IMR-90 (cell line): ENCODE measurements at regions not wholly inside any gene's neighbourhood (a gene's known extent, or its start where the extent isn't known, plus 50 kb on each side); places are given as distances from the start of the nearest gene placed in this dataset.

Experiments
- ATAC-seq: fragments of 200-7000 bp; cut with Tn5 transposase; 2 replicates; pipeline ENCODE4 v1.9.1; 2020; ENCODE audit warnings: low read depth, mild to moderate bottlenecking, moderate library complexity
- BruUV-seq: library from RNA; stranded (reverse); fragments of 400-500 nt; replicated peaks from 2 replicates; lab custom pipeline; 2021; lab: Mats Ljungman, UMichigan
- CTCF ChIA-PET: fragments of 300-600 bp; formaldehyde crosslinking; extraction: SDS; loops from one replicate; lab custom pipeline; 2021; ENCODE audit warnings: antibody characterized with exemption; lab: Yijun Ruan, JAX
- POLR2A ChIA-PET: fragments of 300-600 bp; sonication (Branson Sonifier 250); formaldehyde crosslinking; loops from one replicate; lab custom pipeline; 2022; ENCODE audit warnings: antibody characterized with exemption; ENCODE audit not compliant: unreplicated experiment; lab: Charles Lee
- DNase-seq: peaks from one replicate; pipeline ENCODE4 v3.0.0; 2013
- H2AFZ ChIP-seq: replicated peaks from 2 replicates; pipeline ENCODE3; 2013; ENCODE audit warnings: low read length, mild to moderate bottlenecking; ENCODE audit not compliant: poor library complexity
- H2AK5ac ChIP-seq: 2 replicates; pipeline ENCODE4 v1.6.1; 2013; ENCODE audit warnings: low read depth, low read length, inconsistent platforms
- H2AK9ac ChIP-seq: replicated peaks from 2 replicates; pipeline ENCODE3; 2013; ENCODE audit warnings: mild to moderate bottlenecking, low read depth, low read length, moderate library complexity; ENCODE audit not compliant: poor library complexity
- H2BK120ac ChIP-seq: 2 replicates; pipeline ENCODE4 v1.6.1; 2013; ENCODE audit warnings: low read depth, low read length, inconsistent platforms
- H2BK15ac ChIP-seq: 3 replicates; pipeline ENCODE4 v1.6.1; 2013; ENCODE audit warnings: low read depth, low read length, inconsistent platforms
- H2BK20ac ChIP-seq: 2 replicates; pipeline ENCODE4 v1.6.1; 2013; ENCODE audit warnings: low read depth, mild to moderate bottlenecking, inconsistent platforms, low read length, moderate library complexity
- H2BK5ac ChIP-seq: 2 replicates; pipeline ENCODE4 v1.6.1; 2013; ENCODE audit warnings: mild to moderate bottlenecking, low read depth, low read length, inconsistent platforms; ENCODE audit not compliant: poor library complexity, severe bottlenecking
- H3K14ac ChIP-seq: replicated peaks from 2 replicates; pipeline ENCODE4 v1.6.1; 2013; ENCODE audit warnings: low read depth, low read length, inconsistent platforms
- H3K18ac ChIP-seq: 2 replicates; pipeline ENCODE4 v1.6.1; 2013; ENCODE audit warnings: low read depth, low read length, control low read depth
- H3K23ac ChIP-seq: 2 replicates; pipeline ENCODE4 v1.6.1; 2013; ENCODE audit warnings: low read depth, low read length, inconsistent platforms
- H3K27ac ChIP-seq: 2 replicates; pipeline ENCODE4 v1.5.1; 2013; ENCODE audit warnings: mild to moderate bottlenecking, control low read depth, low read length; ENCODE audit not compliant: insufficient read depth
- H3K27me3 ChIP-seq: 2 replicates; pipeline ENCODE4 v1.6.1; 2013; ENCODE audit warnings: low read length; ENCODE audit not compliant: control insufficient read depth, insufficient read depth
- H3K36me3 ChIP-seq: 2 replicates; pipeline ENCODE4 v1.6.1; 2013; ENCODE audit warnings: low read length, mixed read lengths; ENCODE audit not compliant: control insufficient read depth, insufficient read depth
- H3K4ac ChIP-seq: 2 replicates; pipeline ENCODE4 v1.6.1; 2013; ENCODE audit warnings: low read depth, low read length, inconsistent platforms
- H3K4me1 ChIP-seq: 2 replicates; pipeline ENCODE4 v1.6.1; 2013; ENCODE audit warnings: low read length, mixed read lengths; ENCODE audit not compliant: control insufficient read depth, insufficient read depth
- H3K4me2 ChIP-seq: 2 replicates; pipeline ENCODE4 v1.6.1; 2013; ENCODE audit warnings: low read depth, mild to moderate bottlenecking, control low read depth, low read length, moderate library complexity
- H3K4me3 ChIP-seq: 2 replicates; pipeline ENCODE4 v1.5.1; 2013; ENCODE audit warnings: low read depth, mild to moderate bottlenecking, control low read depth, low read length, moderate library complexity; ENCODE audit not compliant: insufficient read depth
- H3K56ac ChIP-seq: 2 replicates; pipeline ENCODE4 v1.6.1; 2013; ENCODE audit warnings: low read length, inconsistent platforms; ENCODE audit not compliant: insufficient read depth; ENCODE audit errors: extremely low read depth
- H3K79me1 ChIP-seq, 2 experiments: 2 replicates each; pipeline ENCODE4 v1.6.1; 2013; ENCODE audit warnings: low read length in 2 of 2, inconsistent platforms in 1 of 2, low read depth in 1 of 2
- H3K9ac ChIP-seq: 2 replicates; pipeline ENCODE4 v1.6.1; 2013; ENCODE audit warnings: low read depth, low read length, control low read depth
- H3K9me1 ChIP-seq: 2 replicates; pipeline ENCODE4 v1.6.1; 2013; ENCODE audit warnings: low read length, inconsistent platforms; ENCODE audit not compliant: insufficient read depth
- H3K9me3 ChIP-seq: 2 replicates; pipeline ENCODE4 v1.6.1; 2013; ENCODE audit warnings: low read length; ENCODE audit not compliant: control insufficient read depth, insufficient read depth
- H4K20me1 ChIP-seq: 2 replicates; pipeline ENCODE4 v1.6.1; 2013; ENCODE audit warnings: low read length, inconsistent platforms; ENCODE audit not compliant: insufficient read depth
- H4K5ac ChIP-seq: 2 replicates; pipeline ENCODE4 v1.6.1; 2013; ENCODE audit warnings: mild to moderate bottlenecking, low read depth, low read length, control low read depth
- H4K8ac ChIP-seq, 2 experiments: 2 replicates each; pipeline ENCODE4 v1.6.1; 2013; ENCODE audit warnings: low read depth in 2 of 2, low read length in 2 of 2, control low read depth in 1 of 2, inconsistent platforms in 1 of 2
- H4K91ac ChIP-seq: 2 replicates; pipeline ENCODE4 v1.6.1; 2013; ENCODE audit warnings: low read depth, low read length, inconsistent platforms; ENCODE audit not compliant: insufficient read depth
- POLR2A ChIP-seq: IDR thresholded peaks from 2 replicates; pipeline ENCODE4 v1.6.1; 2012; ENCODE audit warnings: mild to moderate bottlenecking, low read depth, low read length
- WGBS, 2 experiments: methylation state at CpG; one replicate each; pipeline versions ENCODE4 v1.1.5 to v1.1.7; 2013; ENCODE audit warnings: missing lambda C conversion rate in 2 of 2; ENCODE audit not compliant: insufficient read length in 1 of 2; ENCODE audit errors: extremely low coverage in 2 of 2; 5-methylcytosine and 5-hydroxymethylcytosine counted together
- dilution Hi-C: fragments of 300-500 bp; cut with HindIII; formaldehyde crosslinking; loops from one replicate; pipeline ENCODE4 v1.14.3; 2018; ENCODE audit warnings: low sequenced_read_pairs; ENCODE audit not compliant: unreplicated experiment
- in situ Hi-C: fragments of 300-500 bp; cut with MboI; formaldehyde crosslinking; loops from 3 replicates; pipeline ENCODE4 v1.14.3; 2019; ENCODE audit warnings: low sequenced_read_pairs, inconsistent platforms, mixed read lengths
- intact Hi-C: fragments of 100-400 bp; cut with micrococcal nuclease; formaldehyde crosslinking; loops from 2 replicates; pipeline ENCODE4 v1.10.0; 2022

DNA sequence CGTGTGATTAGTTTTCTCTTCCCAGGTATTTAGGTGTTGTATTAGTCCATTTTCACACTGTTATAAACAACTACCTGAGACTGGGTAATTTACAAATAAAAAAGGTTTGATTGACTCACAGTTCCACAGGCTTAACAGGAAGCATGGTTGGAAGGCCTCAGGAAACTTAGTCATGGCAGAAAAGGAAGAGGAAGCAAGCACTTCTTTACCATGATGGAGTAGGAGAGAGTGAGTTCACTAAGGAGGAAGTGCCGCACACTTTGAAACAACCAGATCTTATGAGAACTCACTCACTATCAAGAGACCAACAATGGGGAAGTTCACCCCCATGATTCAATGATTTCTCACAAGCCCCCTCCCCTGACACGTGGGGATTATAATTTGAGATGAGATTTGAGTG lies 1343.7 kb upstream of the GOT2 start:
- WGBS, 2 experiments: no CpG with 5 or more reads among the region's 3 CpGs
- no peak overlapping the region for H2AFZ ChIP-seq
- POLR2A ChIA-PET: no interaction called here
- in situ Hi-C loops: no loop called here
- H3K9me3 ChIP-seq: no peaks in the 10 kb centered on the region
- no peak overlapping the region for H2AK9ac ChIP-seq
- no peak overlapping the region for H3K27ac ChIP-seq
- intact Hi-C loops: no loop called here
- H3K27me3 ChIP-seq: no peaks in the 10 kb centered on the region
- dilution Hi-C loops: no loop called here
- H3K18ac ChIP-seq: no peak overlapping the region
- H2AK5ac ChIP-seq: no peak overlapping the region
- H4K8ac ChIP-seq: no peak overlapping the region
- H3K9ac ChIP-seq: no peak overlapping the region
- H3K36me3 ChIP-seq: no peaks in the 10 kb centered on the region
- no peak overlapping the region for H3K4ac ChIP-seq
- CTCF ChIA-PET: no interaction called here
- H3K14ac ChIP-seq: no peak overlapping the region
- no peak overlapping the region for H3K4me2 ChIP-seq
- no peak overlapping the region for H4K91ac ChIP-seq
- DNase-seq (no peak), ATAC-seq (no peak)
- H2BK15ac ChIP-seq: no peak overlapping the region
- no peak for TF ChIP-seq POLR2A
- BruUV-seq: no TSS peak
- H2BK5ac ChIP-seq: no peak overlapping the region
- H4K5ac ChIP-seq: no peak overlapping the region
- no peaks in the 10 kb centered on the region for H3K79me1 ChIP-seq
- no peak overlapping the region for H2BK20ac ChIP-seq
- H2BK120ac ChIP-seq: no peak overlapping the region
- H3K4me1 ChIP-seq: no peaks in the 10 kb centered on the region
- no peak overlapping the region for H3K4me3 ChIP-seq
- no peak overlapping the region for H3K23ac ChIP-seq
- H3K56ac ChIP-seq: no peak overlapping the region
- no peaks in the 10 kb centered on the region for H3K9me1 ChIP-seq
- no peaks in the 10 kb centered on the region for H4K20me1 ChIP-seq
